ENCODE measurements at regions not wholly inside any gene's neighbourhood (a gene's known extent, or its start where the extent isn't known, plus 50 kb on each side); places are given as distances from the start of the nearest gene placed in this dataset.

GRCh38 chr7:12965767-12966166 is 278.3 kb downstream of the ARL4A start:
- no peak overlapping the region for H3K9ac ChIP-seq (ENCODE audit: low read depth in 1 of 2, low read length in 2 of 2)
- H3K27me3 ChIP-seq (ENCODE audit: control insufficient read depth in 1 of 2, insufficient read depth in 2 of 2, low read length in 2 of 2): no peaks in the 10 kb centered on the region
- H3K36me3 ChIP-seq (ENCODE audit: control insufficient read depth in 1 of 2, insufficient read depth in 2 of 2, low read length in 2 of 2): no peaks in the 10 kb centered on the region
- H3K9me3 ChIP-seq (ENCODE audit: control insufficient read depth in 1 of 2, low read length in 2 of 2): no peaks in the 10 kb centered on the region
- H3K27ac ChIP-seq (ENCODE audit: low read depth, low read length): no peak overlapping the region
- no peak overlapping the region for H3K4me3 ChIP-seq (ENCODE audit: low read depth in 1 of 2, low read length in 2 of 2)
- no peaks in the 10 kb centered on the region for H3K4me1 ChIP-seq (ENCODE audit: control insufficient read depth in 1 of 2, insufficient read depth in 2 of 2, low read length in 2 of 2)

GRCh38 chr7:12967322-12967721 is 279.9 kb downstream of the ARL4A start:
- Histone ChIP-seq H3K27me3 (ENCODE audit: control insufficient read depth in 1 of 2, insufficient read depth in 2 of 2, low read length in 2 of 2) (no peaks in the 10 kb centered on the region), H3K36me3 (ENCODE audit: control insufficient read depth in 1 of 2, insufficient read depth in 2 of 2, low read length in 2 of 2) (no peaks in the 10 kb centered on the region), H3K27ac (ENCODE audit: low read depth, low read length) (no peak overlapping the region), H3K4me1 (ENCODE audit: control insufficient read depth in 1 of 2, insufficient read depth in 2 of 2, low read length in 2 of 2) (no peaks in the 10 kb centered on the region), H3K9me3 (ENCODE audit: control insufficient read depth in 1 of 2, low read length in 2 of 2) (no peaks in the 10 kb centered on the region), H3K4me3 (ENCODE audit: low read depth in 1 of 2, low read length in 2 of 2) (no peak overlapping the region), H3K9ac (ENCODE audit: low read depth in 1 of 2, low read length in 2 of 2) (no peak overlapping the region)

- H3K9me3 ChIP-seq (ENCODE audit: control insufficient read depth in 1 of 2, low read length in 2 of 2): no peaks in the 10 kb centered on the region
- H3K27me3 ChIP-seq (ENCODE audit: control insufficient read depth in 1 of 2, insufficient read depth in 2 of 2, low read length in 2 of 2): no peaks in the 10 kb centered on the region
- no peak overlapping the region for H3K27ac ChIP-seq (ENCODE audit: low read depth, low read length)
- no peak overlapping the region for H3K4me3 ChIP-seq (ENCODE audit: low read depth in 1 of 2, low read length in 2 of 2)
- H3K36me3 ChIP-seq (ENCODE audit: control insufficient read depth in 1 of 2, insufficient read depth in 2 of 2, low read length in 2 of 2): no peaks in the 10 kb centered on the region
- H3K9ac ChIP-seq (ENCODE audit: low read depth in 1 of 2, low read length in 2 of 2): no peak overlapping the region
- no peaks in the 10 kb centered on the region for H3K4me1 ChIP-seq (ENCODE audit: control insufficient read depth in 1 of 2, insufficient read depth in 2 of 2, low read length in 2 of 2)
These were observed 281.5 kb downstream of the ARL4A start for GRCh38 chr7:12968836-12969422.

GRCh38 chr7:12970626-12971025 is 283.2 kb downstream of the ARL4A start:
- H3K27ac ChIP-seq (ENCODE audit: low read depth, low read length): no peak overlapping the region
- H3K9me3 ChIP-seq (ENCODE audit: control insufficient read depth in 1 of 2, low read length in 2 of 2): no peaks in the 10 kb centered on the region

GRCh38 chr7:12974451-12975166 is 287.2 kb downstream of the ARL4A start:
- H3K9me3 ChIP-seq (ENCODE audit: control insufficient read depth in 1 of 2, low read length in 2 of 2): no peaks in the 10 kb centered on the region
- H3K27me3 ChIP-seq (ENCODE audit: control insufficient read depth in 1 of 2, insufficient read depth in 2 of 2, low read length in 2 of 2): no peaks in the 10 kb centered on the region
- no peak overlapping the region for H3K9ac ChIP-seq (ENCODE audit: low read depth in 1 of 2, low read length in 2 of 2)
- H3K36me3 ChIP-seq (ENCODE audit: control insufficient read depth in 1 of 2, insufficient read depth in 2 of 2, low read length in 2 of 2): no peaks in the 10 kb centered on the region
- H3K27ac ChIP-seq (ENCODE audit: low read depth, low read length): no peak overlapping the region
- H3K4me3 ChIP-seq (ENCODE audit: low read depth in 1 of 2, low read length in 2 of 2): no peak overlapping the region
- no peaks in the 10 kb centered on the region for H3K4me1 ChIP-seq (ENCODE audit: control insufficient read depth in 1 of 2, insufficient read depth in 2 of 2, low read length in 2 of 2)

More at GRCh38 chr7:12970626-12971025, 283.2 kb downstream of the ARL4A start:
- no peaks in the 10 kb centered on the region for H3K4me1 ChIP-seq (ENCODE audit: control insufficient read depth in 1 of 2, insufficient read depth in 2 of 2, low read length in 2 of 2)
- no peaks in the 10 kb centered on the region for H3K36me3 ChIP-seq (ENCODE audit: control insufficient read depth in 1 of 2, insufficient read depth in 2 of 2, low read length in 2 of 2)
- H3K4me3 ChIP-seq (ENCODE audit: low read depth in 1 of 2, low read length in 2 of 2): no peak overlapping the region
- H3K9ac ChIP-seq (ENCODE audit: low read depth in 1 of 2, low read length in 2 of 2): no peak overlapping the region
- H3K27me3 ChIP-seq (ENCODE audit: control insufficient read depth in 1 of 2, insufficient read depth in 2 of 2, low read length in 2 of 2): no peaks in the 10 kb centered on the region

- H3K36me3 ChIP-seq (ENCODE audit: control insufficient read depth in 1 of 2, insufficient read depth in 2 of 2, low read length in 2 of 2): no peaks in the 10 kb centered on the region
- no peaks in the 10 kb centered on the region for H3K9me3 ChIP-seq (ENCODE audit: control insufficient read depth in 1 of 2, low read length in 2 of 2)
- no peak overlapping the region for H3K27ac ChIP-seq (ENCODE audit: low read depth, low read length)
- no peak overlapping the region for H3K9ac ChIP-seq (ENCODE audit: low read depth in 1 of 2, low read length in 2 of 2)
- H3K4me1 ChIP-seq (ENCODE audit: control insufficient read depth in 1 of 2, insufficient read depth in 2 of 2, low read length in 2 of 2): no peaks in the 10 kb centered on the region
- H3K27me3 ChIP-seq (ENCODE audit: control insufficient read depth in 1 of 2, insufficient read depth in 2 of 2, low read length in 2 of 2): no peaks in the 10 kb centered on the region
- no peak overlapping the region for H3K4me3 ChIP-seq (ENCODE audit: low read depth in 1 of 2, low read length in 2 of 2)
These were observed 288.0 kb downstream of the ARL4A start for GRCh38 chr7:12975412-12975811.

- H3K4me1 ChIP-seq (ENCODE audit: control insufficient read depth in 1 of 2, insufficient read depth in 2 of 2, low read length in 2 of 2): no peaks in the 10 kb centered on the region
- no peak overlapping the region for H3K9ac ChIP-seq (ENCODE audit: low read depth in 1 of 2, low read length in 2 of 2)
- H3K27ac ChIP-seq (ENCODE audit: low read depth, low read length): no peak overlapping the region
- no peaks in the 10 kb centered on the region for H3K27me3 ChIP-seq (ENCODE audit: control insufficient read depth in 1 of 2, insufficient read depth in 2 of 2, low read length in 2 of 2)
- no peak overlapping the region for H3K4me3 ChIP-seq (ENCODE audit: low read depth in 1 of 2, low read length in 2 of 2)
- no peaks in the 10 kb centered on the region for H3K9me3 ChIP-seq (ENCODE audit: control insufficient read depth in 1 of 2, low read length in 2 of 2)
- H3K36me3 ChIP-seq (ENCODE audit: control insufficient read depth in 1 of 2, insufficient read depth in 2 of 2, low read length in 2 of 2): no peaks in the 10 kb centered on the region
These were observed 291.7 kb downstream of the ARL4A start for GRCh38 chr7:12979181-12979580.

- H3K9ac ChIP-seq (ENCODE audit: low read depth in 1 of 2, low read length in 2 of 2): no peak overlapping the region
- no peaks in the 10 kb centered on the region for H3K4me1 ChIP-seq (ENCODE audit: control insufficient read depth in 1 of 2, insufficient read depth in 2 of 2, low read length in 2 of 2)
- H3K9me3 ChIP-seq (ENCODE audit: control insufficient read depth in 1 of 2, low read length in 2 of 2): no peaks in the 10 kb centered on the region
- no peak overlapping the region for H3K4me3 ChIP-seq (ENCODE audit: low read depth in 1 of 2, low read length in 2 of 2)
- no peaks in the 10 kb centered on the region for H3K27me3 ChIP-seq (ENCODE audit: control insufficient read depth in 1 of 2, insufficient read depth in 2 of 2, low read length in 2 of 2)
- H3K27ac ChIP-seq (ENCODE audit: low read depth, low read length): no peak overlapping the region
- no peaks in the 10 kb centered on the region for H3K36me3 ChIP-seq (ENCODE audit: control insufficient read depth in 1 of 2, insufficient read depth in 2 of 2, low read length in 2 of 2)
These were observed 294.7 kb downstream of the ARL4A start for GRCh38 chr7:12982178-12982577.

GRCh38 chr7:12984117-12984516 is 296.7 kb downstream of the ARL4A start:
- no peak overlapping the region for H3K9ac ChIP-seq (ENCODE audit: low read depth in 1 of 2, low read length in 2 of 2)
- H3K27me3 ChIP-seq (ENCODE audit: control insufficient read depth in 1 of 2, insufficient read depth in 2 of 2, low read length in 2 of 2): no peaks in the 10 kb centered on the region
- no peaks in the 10 kb centered on the region for H3K9me3 ChIP-seq (ENCODE audit: control insufficient read depth in 1 of 2, low read length in 2 of 2)
- H3K4me1 ChIP-seq (ENCODE audit: control insufficient read depth in 1 of 2, insufficient read depth in 2 of 2, low read length in 2 of 2): no peaks in the 10 kb centered on the region
- no peak overlapping the region for H3K4me3 ChIP-seq (ENCODE audit: low read depth in 1 of 2, low read length in 2 of 2)
- no peak overlapping the region for H3K27ac ChIP-seq (ENCODE audit: low read depth, low read length)
- H3K36me3 ChIP-seq (ENCODE audit: control insufficient read depth in 1 of 2, insufficient read depth in 2 of 2, low read length in 2 of 2): no peaks in the 10 kb centered on the region

- Histone ChIP-seq H3K27ac (ENCODE audit: low read depth, low read length) (no peak overlapping the region), H3K4me3 (ENCODE audit: low read depth in 1 of 2, low read length in 2 of 2) (no peak overlapping the region), H3K4me1 (ENCODE audit: control insufficient read depth in 1 of 2, insufficient read depth in 2 of 2, low read length in 2 of 2) (no peaks in the 10 kb centered on the region), H3K9me3 (ENCODE audit: control insufficient read depth in 1 of 2, low read length in 2 of 2) (no peaks in the 10 kb centered on the region), H3K36me3 (ENCODE audit: control insufficient read depth in 1 of 2, insufficient read depth in 2 of 2, low read length in 2 of 2) (no peaks in the 10 kb centered on the region), H3K27me3 (ENCODE audit: control insufficient read depth in 1 of 2, insufficient read depth in 2 of 2, low read length in 2 of 2) (no peaks in the 10 kb centered on the region), H3K9ac (ENCODE audit: low read depth in 1 of 2, low read length in 2 of 2) (no peak overlapping the region)
These were observed 297.8 kb downstream of the ARL4A start for GRCh38 chr7:12985228-12985627.

Measured in duodenal mucosa (tissue), 2 donors.